HCT116 (cell line): ENCODE measurements at regions not wholly inside any gene's neighbourhood (a gene's known extent, or its start where the extent isn't known, plus 50 kb on each side); places are given as distances from the start of the nearest gene placed in this dataset.

Experiments used
- ATAC-seq: fragments of 200-7000 bp; cut with Tn5 transposase; 2 replicates; pipeline ENCODE4 v1.9.1; 2020; ENCODE audit warnings: mild to moderate bottlenecking, moderate library complexity
- BruUV-seq: library from RNA; stranded (reverse); fragments of 400-500 nt; replicated peaks from 2 replicates; lab custom pipeline; 2021; lab: Mats Ljungman, UMichigan
- CTCF ChIA-PET: fragments of 300-600 bp; sonication (Branson Sonifier 250); formaldehyde crosslinking; loops from one replicate; lab custom pipeline; 2021; ENCODE audit warnings: antibody characterized with exemption; lab: Charles Lee
- POLR2A ChIA-PET: fragments of 300-600, 350-600 bp; sonication (Branson Sonifier 250); formaldehyde crosslinking; loops from one replicate; lab custom pipeline; 2021; ENCODE audit warnings: antibody characterized with exemption; lab: Charles Lee
- RAD21 ChIA-PET, 2 experiments: fragments of 300-600 bp; sonication (Branson Sonifier 250); formaldehyde crosslinking; loops; one replicate each; lab custom pipeline; 2023; ENCODE audit warnings: low total read pairs in 2 of 2; ENCODE audit not compliant: uncharacterized antibody in 2 of 2, unreplicated experiment in 2 of 2, low non-redundant PET in 1 of 2; lab: Charles Lee
- DNase-seq: peaks from one replicate; pipeline ENCODE4 v3.0.0-alpha.2; 2010; ENCODE audit warnings: low read depth, low spot score
- H2AFZ ChIP-seq: fragments of 200-600 bp; shearing (Covaris generic), sonication (generic); 2 replicates; pipeline ENCODE4 v1.6.1; 2017; ENCODE audit warnings: low read depth, mixed run types, mixed read lengths, antibody characterized with exemption, low read length; ENCODE audit not compliant: poor library complexity, severe bottlenecking
- H3K27ac ChIP-seq: 2 replicates; pipeline ENCODE4 v1.5.1; 2012; ENCODE audit warnings: low read depth, low read length
- H3K27me3 ChIP-seq: fragments of 200-600 bp; sonication (generic); 2 replicates; pipeline ENCODE4 v1.6.1; 2016; ENCODE audit warnings: mixed run types, low read length, mixed read lengths; ENCODE audit not compliant: insufficient read depth
- H3K36me3 ChIP-seq, 2 experiments: fragments of 200-500 bp in 1 of 2; fragments of 200-600 bp in 1 of 2; sonication (Bioruptor generic) in 1 of 2; sonication (generic) in 1 of 2; 2 replicates each; pipeline versions ENCODE4 v1.5.1 to v1.6.1; 2014 to 2016; ENCODE audit warnings: low read length in 2 of 2, inconsistent platforms in 1 of 2, mixed read lengths in 1 of 2, mixed run types in 1 of 2; ENCODE audit not compliant: insufficient read depth in 2 of 2, control insufficient read depth in 1 of 2
- H3K4me1 ChIP-seq, 2 experiments: fragments of 200-600 bp in 1 of 2; sonication (generic) in 1 of 2; 2 replicates each; pipeline versions ENCODE4 v1.5.1 to v1.6.1; 2012 to 2017; ENCODE audit warnings: low read length in 2 of 2, inconsistent platforms in 1 of 2, mild to moderate bottlenecking in 1 of 2, mixed read lengths in 1 of 2, mixed run types in 1 of 2, moderate library complexity in 1 of 2; ENCODE audit not compliant: insufficient read depth in 2 of 2, control insufficient read depth in 1 of 2
- H3K4me2 ChIP-seq: fragments of 200-600 bp; sonication (generic); 2 replicates; pipeline ENCODE4 v1.6.1; 2017; ENCODE audit warnings: mixed run types, low read length, mixed read lengths
- H3K4me3 ChIP-seq, 2 experiments: fragments of 200-600 bp in 1 of 2; sonication (generic) in 1 of 2; replicated peaks in 1 of 2; 2 replicates each; pipeline ENCODE4 v1.5.1; 2011 to 2016; ENCODE audit warnings: low read length in 2 of 2, control low read depth in 1 of 2, low read depth in 1 of 2, mild to moderate bottlenecking in 1 of 2, mixed read lengths in 1 of 2, mixed run types in 1 of 2
- H3K79me2 ChIP-seq: fragments of 200-600 bp; sonication (generic); 2 replicates; pipeline ENCODE4 v1.6.1; 2017; ENCODE audit warnings: mild to moderate bottlenecking, mixed run types, low read length, moderate library complexity, mixed read lengths; ENCODE audit not compliant: insufficient read depth
- H3K9ac ChIP-seq: fragments of 200-600 bp; sonication (generic); 2 replicates; pipeline ENCODE4 v1.6.1; 2016; ENCODE audit warnings: low read length, mixed read lengths
- H3K9me2 ChIP-seq: fragments of 200-600 bp; sonication (generic), shearing (Covaris generic); 2 replicates; pipeline ENCODE4 v1.6.1; 2017; ENCODE audit warnings: mixed run types, mild to moderate bottlenecking, moderate library complexity; ENCODE audit not compliant: insufficient read depth
- H3K9me3 ChIP-seq, 2 experiments: fragments of 200-500 bp in 1 of 2; fragments of 200-600 bp in 1 of 2; sonication (Bioruptor generic) in 1 of 2; sonication (generic) in 1 of 2; 2 replicates each; pipeline ENCODE4 v1.6.1; 2014 to 2017; ENCODE audit warnings: low read length in 2 of 2, mixed read lengths in 2 of 2, inconsistent platforms in 1 of 2, low read depth in 1 of 2, mild to moderate bottlenecking in 1 of 2, mixed run types in 1 of 2, moderate library complexity in 1 of 2; ENCODE audit not compliant: control insufficient read depth in 1 of 2, insufficient read depth in 1 of 2
- H4K20me1 ChIP-seq: fragments of 200-600 bp; sonication (generic), shearing (Covaris generic); 2 replicates; pipeline ENCODE4 v1.6.1; 2017; ENCODE audit warnings: mixed run types, mild to moderate bottlenecking, moderate library complexity; ENCODE audit not compliant: insufficient read depth
- ATF3 ChIP-seq: IDR thresholded peaks from 2 replicates; pipeline ENCODE4 v1.6.1; 2012
- CBX3 ChIP-seq: IDR thresholded peaks from 2 replicates; pipeline ENCODE4 v1.6.1; 2012; ENCODE audit warnings: low read depth
- CEBPB ChIP-seq: IDR thresholded peaks from 2 replicates; pipeline ENCODE4 v1.6.1; 2012; ENCODE audit warnings: low read depth
- EGR1 ChIP-seq: IDR thresholded peaks from 2 replicates; pipeline ENCODE4 v1.6.1; 2012; ENCODE audit warnings: low read depth
- EZH2 ChIP-seq: fragments of 200-600 bp; sonication (generic); IDR thresholded peaks from 2 replicates; pipeline ENCODE4 v1.6.1; 2017; ENCODE audit warnings: antibody characterized with exemption, mixed run types
- JUND ChIP-seq: IDR thresholded peaks from 2 replicates; pipeline ENCODE4 v1.6.1; 2012
- POLR2A ChIP-seq: IDR thresholded peaks from 2 replicates; pipeline ENCODE4 v1.7.0; 2011; ENCODE audit warnings: borderline replicate concordance; ENCODE audit not compliant: insufficient read depth, insufficient read length; ENCODE audit errors: extremely low read depth
- POLR2AphosphoS5 ChIP-seq: IDR thresholded peaks from 2 replicates; pipeline ENCODE4 v1.6.1; 2011; ENCODE audit warnings: mild to moderate bottlenecking, low read depth, low read length, moderate library complexity
- RAD21 ChIP-seq: IDR thresholded peaks from 2 replicates; pipeline ENCODE4 v1.6.1; 2012; ENCODE audit warnings: low read depth, mild to moderate bottlenecking
- SRF ChIP-seq: IDR thresholded peaks from 2 replicates; pipeline ENCODE4 v1.6.1; 2012; ENCODE audit warnings: low read depth
- TCF7L2 ChIP-seq: IDR thresholded peaks from 2 replicates; pipeline ENCODE4 v1.7.0; 2011; ENCODE audit warnings: borderline replicate concordance, inconsistent platforms; ENCODE audit not compliant: insufficient read depth, insufficient read length; ENCODE audit errors: extremely low read depth
- YY1 ChIP-seq: IDR thresholded peaks from 2 replicates; pipeline ENCODE4 v1.6.1; 2011; ENCODE audit warnings: low read length, low read depth, moderate library complexity, mild to moderate bottlenecking; ENCODE audit not compliant: insufficient replicate concordance; ENCODE audit errors: extremely low read depth
- ZBTB33 ChIP-seq: IDR thresholded peaks from 2 replicates; pipeline ENCODE4 v1.6.1; 2011; ENCODE audit warnings: mild to moderate bottlenecking, low read length, moderate library complexity; ENCODE audit not compliant: insufficient replicate concordance; ENCODE audit errors: extremely low read depth
- ZNF274 ChIP-seq: fragments of 200-500 bp; sonication (Bioruptor generic); IDR thresholded peaks from 2 replicates; pipeline ENCODE4 v1.6.1; 2014; ENCODE audit warnings: mild to moderate bottlenecking, low read depth, low read length, inconsistent platforms
- intact Hi-C: fragments of 100-400 bp; cut with micrococcal nuclease; formaldehyde crosslinking; loops from 2 replicates; pipeline ENCODE4 v1.10.0; 2022
- TF ChIP-seq, protein P1 (sequence below): IDR thresholded peaks from 2 replicates; pipeline ENCODE4 v1.6.1; 2012; ENCODE audit warnings: low read depth

DNA sequence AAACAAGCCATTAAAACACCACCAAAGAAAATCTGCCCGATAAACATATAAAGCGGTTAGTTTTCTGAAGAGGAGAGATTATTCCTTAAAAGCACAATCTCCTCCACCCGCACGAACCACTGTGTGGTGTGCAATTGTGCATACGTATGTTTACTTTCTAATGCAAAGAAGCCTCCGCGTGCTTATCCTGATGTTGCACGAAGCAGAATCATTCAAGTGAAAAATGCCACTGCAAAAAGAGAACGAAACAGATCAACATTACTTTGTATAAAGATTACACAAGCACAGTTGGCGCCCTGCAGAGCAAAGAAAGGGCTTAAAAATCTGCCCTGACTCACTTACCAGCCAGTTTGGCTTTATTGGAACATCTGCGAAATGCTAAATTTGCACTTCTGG lies 166.8 kb downstream of the ZNF281 start:
- H2AFZ ChIP-seq: no peak overlapping the region
- no peaks in the 10 kb centered on the region for H3K4me1 ChIP-seq
- no peak overlapping the region for H3K9ac ChIP-seq
- no peaks in the 10 kb centered on the region for H3K9me3 ChIP-seq
- ATAC-seq (no peak), DNase-seq (no peak)
- H3K9me2 ChIP-seq: no peaks in the 10 kb centered on the region
- H3K27me3 ChIP-seq: no peaks in the 10 kb centered on the region
- CTCF ChIA-PET: no interaction called here
- no peak overlapping the region for H3K4me2 ChIP-seq
- BruUV-seq: no TSS peak
- no peaks in the 10 kb centered on the region for H3K36me3 ChIP-seq
- H3K79me2 ChIP-seq: no peaks in the 10 kb centered on the region
- H3K27ac ChIP-seq: no peak overlapping the region
- no peaks in the 10 kb centered on the region for H4K20me1 ChIP-seq
- TF ChIP-seq POLR2AphosphoS5: no peak
- no peak for TF ChIP-seq RAD21
- no peak for TF ChIP-seq CBX3
- TF ChIP-seq EZH2: no peak
- TF ChIP-seq JUND: no peak
- TF ChIP-seq TCF7L2: no peak
- TF ChIP-seq ZNF274: no peak
- no peak for TF ChIP-seq ATF3
- no peak for TF ChIP-seq EGR1
- no peak for TF ChIP-seq YY1
- TF ChIP-seq, protein P1, sequence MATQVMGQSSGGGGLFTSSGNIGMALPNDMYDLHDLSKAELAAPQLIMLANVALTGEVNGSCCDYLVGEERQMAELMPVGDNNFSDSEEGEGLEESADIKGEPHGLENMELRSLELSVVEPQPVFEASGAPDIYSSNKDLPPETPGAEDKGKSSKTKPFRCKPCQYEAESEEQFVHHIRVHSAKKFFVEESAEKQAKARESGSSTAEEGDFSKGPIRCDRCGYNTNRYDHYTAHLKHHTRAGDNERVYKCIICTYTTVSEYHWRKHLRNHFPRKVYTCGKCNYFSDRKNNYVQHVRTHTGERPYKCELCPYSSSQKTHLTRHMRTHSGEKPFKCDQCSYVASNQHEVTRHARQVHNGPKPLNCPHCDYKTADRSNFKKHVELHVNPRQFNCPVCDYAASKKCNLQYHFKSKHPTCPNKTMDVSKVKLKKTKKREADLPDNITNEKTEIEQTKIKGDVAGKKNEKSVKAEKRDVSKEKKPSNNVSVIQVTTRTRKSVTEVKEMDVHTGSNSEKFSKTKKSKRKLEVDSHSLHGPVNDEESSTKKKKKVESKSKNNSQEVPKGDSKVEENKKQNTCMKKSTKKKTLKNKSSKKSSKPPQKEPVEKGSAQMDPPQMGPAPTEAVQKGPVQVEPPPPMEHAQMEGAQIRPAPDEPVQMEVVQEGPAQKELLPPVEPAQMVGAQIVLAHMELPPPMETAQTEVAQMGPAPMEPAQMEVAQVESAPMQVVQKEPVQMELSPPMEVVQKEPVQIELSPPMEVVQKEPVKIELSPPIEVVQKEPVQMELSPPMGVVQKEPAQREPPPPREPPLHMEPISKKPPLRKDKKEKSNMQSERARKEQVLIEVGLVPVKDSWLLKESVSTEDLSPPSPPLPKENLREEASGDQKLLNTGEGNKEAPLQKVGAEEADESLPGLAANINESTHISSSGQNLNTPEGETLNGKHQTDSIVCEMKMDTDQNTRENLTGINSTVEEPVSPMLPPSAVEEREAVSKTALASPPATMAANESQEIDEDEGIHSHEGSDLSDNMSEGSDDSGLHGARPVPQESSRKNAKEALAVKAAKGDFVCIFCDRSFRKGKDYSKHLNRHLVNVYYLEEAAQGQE: no peak
- no peak for TF ChIP-seq POLR2A
- TF ChIP-seq SRF: no peak
- no peak for TF ChIP-seq ZBTB33
- no peak for TF ChIP-seq CEBPB
- TF ChIP-seq, all 23 proteins: peak for 0
- ChIA-PET POLR2A (no interaction called here), RAD21 (no interaction called here)
- no peak overlapping the region for H3K4me3 ChIP-seq
- intact Hi-C loops: no loop called here
